ENCODE measurements at regions not wholly inside any gene's neighbourhood (a gene's known extent, or its start where the extent isn't known, plus 50 kb on each side); places are given as distances from the start of the nearest gene placed in this dataset.
"Not testable (repeated sequence)": the region's sequence is repeated elsewhere in the genome, so short reads cannot be mapped to it uniquely, and the experiment has no call there.

DNA sequence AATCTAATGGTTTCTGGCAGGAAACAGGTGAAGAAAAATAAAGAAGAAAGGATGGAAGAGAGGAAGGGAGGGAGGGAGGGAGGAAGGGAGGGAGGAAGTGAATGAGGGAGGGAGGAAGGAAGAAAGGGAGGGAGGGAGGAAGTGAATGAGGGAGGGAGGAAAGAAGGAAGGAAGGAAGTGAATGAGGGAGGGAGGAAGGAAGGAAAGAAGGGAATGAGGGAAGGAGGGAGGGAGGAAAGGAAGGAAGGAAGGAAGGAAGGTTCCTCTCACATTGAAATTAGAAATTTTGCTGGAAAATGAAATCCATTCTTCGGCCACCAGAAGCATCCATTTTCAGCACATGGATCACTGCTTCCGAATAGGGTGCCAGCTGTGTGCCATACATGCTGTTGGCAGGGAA lies 62.2 kb upstream of the PELI2 start:
- Histone ChIP-seq H3K27me3 (ENCODE audit: control insufficient read depth, insufficient read depth) (no peaks in the 10 kb centered on the region), H3K4me1 (ENCODE audit: control insufficient read depth, insufficient read depth, low read length) (no peaks in the 10 kb centered on the region), H3K27ac (ENCODE audit: low read length) (no peak overlapping the region), H3K4me3 (ENCODE audit: low read length) (no peak overlapping the region), H3K9me3 (ENCODE audit: control insufficient read depth, low read length) (no peaks in the 10 kb centered on the region)
- ATAC-seq (no peak), DNase-seq (no peak)
- intact Hi-C loops (cut with DNase I), result no loop called here
- 74% methylated on average over 2 of the region's 2 CpGs for WGBS

DNA sequence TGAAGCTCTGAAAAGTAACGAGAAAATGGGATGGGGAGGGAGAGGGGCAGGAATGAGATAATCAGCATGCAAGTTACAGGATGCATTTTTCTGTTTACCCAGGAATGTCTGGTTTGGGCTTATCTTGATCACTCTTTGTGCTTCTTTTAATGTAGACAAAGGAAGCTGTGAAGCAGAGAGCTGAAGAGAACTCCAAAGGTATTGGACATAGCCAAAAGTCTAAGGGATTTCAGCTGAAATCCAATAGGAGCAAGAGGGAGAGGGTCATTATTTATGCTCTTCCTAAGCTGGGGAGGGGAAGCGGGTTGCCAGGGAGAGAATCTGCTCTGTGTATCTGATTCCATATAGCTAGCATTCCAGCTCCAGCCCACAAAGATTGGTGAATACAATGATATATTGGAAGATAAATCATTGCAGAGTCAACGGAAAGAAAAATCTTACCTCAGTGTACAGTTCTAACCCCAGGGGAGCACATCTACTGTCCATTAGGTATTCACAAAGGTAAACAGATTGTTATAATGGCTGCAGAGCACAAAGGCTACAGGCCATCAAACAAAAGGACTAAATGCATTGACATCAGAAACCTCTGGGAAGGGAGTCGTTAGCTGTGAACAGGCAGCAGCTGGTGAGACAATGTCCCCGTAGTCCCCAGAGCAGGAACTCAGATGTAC lies 61.0 kb upstream of the PELI2 start:
- ATAC-seq (no peak), DNase-seq (no peak)
- H3K27ac ChIP-seq (ENCODE audit: low read length), result no peak overlapping the region
- H3K4me3 ChIP-seq (ENCODE audit: low read length), result no peak overlapping the region
- 82% methylated on average over 5 of the region's 5 CpGs for WGBS
- intact Hi-C loops (cut with DNase I), result no loop called here
- no peaks in the 10 kb centered on the region for H3K4me1 ChIP-seq (ENCODE audit: control insufficient read depth, insufficient read depth, low read length)
- no peaks in the 10 kb centered on the region for H3K27me3 ChIP-seq (ENCODE audit: control insufficient read depth, insufficient read depth)
- no peaks in the 10 kb centered on the region for H3K9me3 ChIP-seq (ENCODE audit: control insufficient read depth, low read length)

DNA sequence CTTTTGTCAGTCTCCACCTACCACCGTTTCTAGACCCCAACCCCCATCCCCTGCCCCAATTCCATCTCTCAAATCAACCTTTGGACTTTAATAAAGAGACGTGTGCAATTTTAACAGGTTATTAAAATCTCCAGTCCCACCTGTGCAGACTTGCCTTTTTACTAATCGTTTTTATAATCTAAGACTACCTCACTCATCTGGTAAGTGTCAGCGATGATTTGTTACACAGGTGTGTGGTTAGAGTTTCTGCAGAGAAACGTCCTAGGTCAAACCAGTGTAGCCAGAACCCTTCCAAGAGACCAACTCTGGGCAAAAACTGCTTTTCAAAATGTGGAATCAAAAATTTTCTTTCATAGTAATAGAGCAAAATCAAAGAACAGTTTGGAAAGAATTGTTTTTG lies 60.4 kb upstream of the PELI2 start:
- Histone ChIP-seq H3K4me3 (ENCODE audit: low read length) (no peak overlapping the region), H3K4me1 (ENCODE audit: control insufficient read depth, insufficient read depth, low read length) (no peaks in the 10 kb centered on the region), H3K27ac (ENCODE audit: low read length) (no peak overlapping the region), H3K9me3 (ENCODE audit: control insufficient read depth, low read length) (no peaks in the 10 kb centered on the region), H3K27me3 (ENCODE audit: control insufficient read depth, insufficient read depth) (no peaks in the 10 kb centered on the region)
- no peak for DNase-seq
- intact Hi-C loops (cut with DNase I), result no loop called here
- WGBS, result 83% methylated on average over 5 of the region's 5 CpGs
- no peak for ATAC-seq

DNA sequence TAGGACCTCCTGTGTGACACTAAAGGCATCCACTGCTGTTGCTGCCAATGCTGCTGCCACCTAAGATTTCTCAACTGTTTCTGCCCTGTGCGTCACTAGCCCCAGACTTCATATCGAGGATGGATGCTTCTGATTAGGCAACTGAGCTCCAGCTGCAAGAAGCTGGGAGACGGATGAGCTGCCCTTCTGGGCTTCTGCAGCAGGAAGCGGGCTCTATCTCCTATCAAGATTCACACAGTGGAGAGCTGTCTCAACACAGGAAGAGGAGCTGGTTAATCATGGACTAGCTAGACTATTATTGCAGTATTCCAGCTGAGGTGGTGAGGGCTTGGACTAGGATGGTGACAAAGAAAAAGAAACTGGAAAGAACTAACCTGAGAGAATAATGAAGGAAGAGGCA lies 59.2 kb upstream of the PELI2 start:
- no peaks in the 10 kb centered on the region for H3K4me1 ChIP-seq (ENCODE audit: control insufficient read depth, insufficient read depth, low read length)
- 49% methylated on average over 4 of the region's 4 CpGs for WGBS
- intact Hi-C loops (cut with DNase I), result no loop called here
- ATAC-seq (no peak), DNase-seq (no peak)
- no peak overlapping the region for H3K27ac ChIP-seq (ENCODE audit: low read length)
- no peaks in the 10 kb centered on the region for H3K9me3 ChIP-seq (ENCODE audit: control insufficient read depth, low read length)
- no peak overlapping the region for H3K4me3 ChIP-seq (ENCODE audit: low read length)
- no peaks in the 10 kb centered on the region for H3K27me3 ChIP-seq (ENCODE audit: control insufficient read depth, insufficient read depth)

DNA sequence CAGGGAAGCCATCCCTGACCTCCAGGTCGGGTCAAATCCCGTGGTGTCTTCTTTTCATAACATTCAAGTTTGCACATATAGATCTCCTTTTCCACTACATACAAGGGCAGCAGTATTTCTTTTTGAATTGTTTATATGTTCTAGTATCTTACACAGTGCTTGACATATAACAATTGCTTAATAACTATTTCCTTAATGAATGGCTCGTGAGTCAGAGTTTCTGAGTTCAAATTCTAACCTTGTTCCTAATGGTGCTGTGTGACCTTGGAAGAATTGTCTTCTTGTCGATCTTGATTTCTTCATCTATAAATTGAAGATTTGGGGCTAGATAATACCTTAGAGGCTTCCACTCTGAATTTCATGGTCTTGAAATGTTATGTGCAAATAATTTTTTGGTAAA lies 57.2 kb upstream of the PELI2 start:
- WGBS, result 75% methylated on average over 4 of the region's 4 CpGs

DNA sequence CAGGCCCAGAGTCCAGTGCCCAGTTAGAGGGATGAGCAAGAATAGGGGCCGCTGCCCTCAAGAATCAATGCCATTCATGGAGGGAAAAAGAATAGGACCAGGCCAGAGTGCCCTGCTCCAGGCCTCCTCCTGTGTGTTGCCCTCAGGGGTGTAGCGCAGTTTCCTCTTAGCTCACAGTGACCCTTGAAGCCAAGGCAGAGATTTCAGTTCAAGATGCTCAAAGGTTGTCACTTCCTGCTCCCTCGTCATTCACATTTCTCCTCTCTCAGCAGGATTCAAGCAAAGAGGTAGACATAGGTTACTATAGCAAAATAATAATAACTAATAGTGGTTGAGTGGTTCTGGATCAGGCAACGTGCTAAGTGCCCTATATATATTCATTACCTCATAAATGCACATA lies 55.1 kb upstream of the PELI2 start:
- Histone ChIP-seq H3K27ac (ENCODE audit: low read length) (no peak overlapping the region), H3K9me3 (ENCODE audit: control insufficient read depth, low read length) (no peaks in the 10 kb centered on the region), H3K4me1 (ENCODE audit: control insufficient read depth, insufficient read depth, low read length) (no peaks in the 10 kb centered on the region), H3K27me3 (ENCODE audit: control insufficient read depth, insufficient read depth) (no peaks in the 10 kb centered on the region), H3K4me3 (ENCODE audit: low read length) (no peak overlapping the region)
- intact Hi-C loops (cut with DNase I), result no loop called here
- DNase-seq (no peak), ATAC-seq (no peak)
- 85% methylated on average over 4 of the region's 4 CpGs for WGBS

More for the DNA sequence above, 57.2 kb upstream of the PELI2 start:
- Histone ChIP-seq H3K4me3 (ENCODE audit: low read length) (no peak overlapping the region), H3K27ac (ENCODE audit: low read length) (no peak overlapping the region), H3K4me1 (ENCODE audit: control insufficient read depth, insufficient read depth, low read length) (no peaks in the 10 kb centered on the region), H3K27me3 (ENCODE audit: control insufficient read depth, insufficient read depth) (no peaks in the 10 kb centered on the region), H3K9me3 (ENCODE audit: control insufficient read depth, low read length) (no peaks in the 10 kb centered on the region)
- ATAC-seq (no peak), DNase-seq (no peak)
- intact Hi-C loops (cut with DNase I), result no loop called here

DNA sequence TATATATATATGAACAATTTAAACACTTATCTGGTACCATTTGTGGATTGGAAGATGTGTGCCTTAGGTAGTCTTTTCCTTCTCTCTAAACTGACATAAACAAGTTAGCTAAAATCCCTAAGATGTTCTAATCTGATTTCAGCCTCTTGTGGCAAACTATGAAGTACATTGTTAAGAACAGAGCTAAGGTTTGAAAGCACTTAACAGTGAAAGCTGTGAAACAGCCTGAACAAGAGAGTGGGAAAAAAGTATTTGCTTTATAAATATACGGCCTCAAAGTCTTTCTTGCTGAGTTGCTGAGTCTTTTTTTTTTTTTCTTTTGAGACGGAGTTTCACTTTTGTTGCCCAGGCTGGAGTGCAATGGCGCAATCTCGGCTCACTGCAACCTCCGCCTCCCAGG lies 53.7 kb upstream of the PELI2 start:
- 94% methylated on average over 5 of the region's 5 CpGs for WGBS
- intact Hi-C loops (cut with DNase I), result no loop called here
- Histone ChIP-seq H3K4me3 (ENCODE audit: low read length) (no peak overlapping the region), H3K27me3 (ENCODE audit: control insufficient read depth, insufficient read depth) (no peaks in the 10 kb centered on the region), H3K4me1 (ENCODE audit: control insufficient read depth, insufficient read depth, low read length) (no peaks in the 10 kb centered on the region), H3K9me3 (ENCODE audit: control insufficient read depth, low read length) (no peaks in the 10 kb centered on the region), H3K27ac (ENCODE audit: low read length) (no peak overlapping the region)
- DNase-seq (no peak), ATAC-seq (no peak)

DNA sequence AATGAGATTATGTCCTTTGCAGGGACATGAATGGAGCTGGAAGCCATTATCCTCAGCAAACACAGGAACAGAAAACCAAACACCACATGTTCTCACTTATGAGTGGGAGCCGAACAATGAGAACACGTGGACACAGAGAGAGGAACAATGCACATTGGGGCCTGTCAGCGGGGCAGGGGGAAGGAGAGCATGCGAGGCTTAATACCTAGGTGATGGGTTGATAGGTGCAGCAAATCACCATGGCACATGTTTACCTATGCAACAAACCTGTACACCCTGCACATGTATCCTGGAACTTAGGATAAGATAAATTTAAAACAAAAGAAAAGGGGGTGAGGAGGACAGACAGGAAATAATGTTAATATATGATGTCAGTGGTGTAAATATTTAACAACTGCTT lies 53.0 kb upstream of the PELI2 start:
- 92% methylated on average over 4 of the region's 4 CpGs for WGBS
- H3K9me3 ChIP-seq (ENCODE audit: control insufficient read depth, low read length); H3K27me3 ChIP-seq (ENCODE audit: control insufficient read depth, insufficient read depth); ATAC-seq; H3K4me1 ChIP-seq (ENCODE audit: control insufficient read depth, insufficient read depth, low read length); H3K27ac ChIP-seq (ENCODE audit: low read length); DNase-seq; H3K4me3 ChIP-seq (ENCODE audit: low read length); intact Hi-C loops (cut with DNase I): not testable (repeated sequence)

DNA sequence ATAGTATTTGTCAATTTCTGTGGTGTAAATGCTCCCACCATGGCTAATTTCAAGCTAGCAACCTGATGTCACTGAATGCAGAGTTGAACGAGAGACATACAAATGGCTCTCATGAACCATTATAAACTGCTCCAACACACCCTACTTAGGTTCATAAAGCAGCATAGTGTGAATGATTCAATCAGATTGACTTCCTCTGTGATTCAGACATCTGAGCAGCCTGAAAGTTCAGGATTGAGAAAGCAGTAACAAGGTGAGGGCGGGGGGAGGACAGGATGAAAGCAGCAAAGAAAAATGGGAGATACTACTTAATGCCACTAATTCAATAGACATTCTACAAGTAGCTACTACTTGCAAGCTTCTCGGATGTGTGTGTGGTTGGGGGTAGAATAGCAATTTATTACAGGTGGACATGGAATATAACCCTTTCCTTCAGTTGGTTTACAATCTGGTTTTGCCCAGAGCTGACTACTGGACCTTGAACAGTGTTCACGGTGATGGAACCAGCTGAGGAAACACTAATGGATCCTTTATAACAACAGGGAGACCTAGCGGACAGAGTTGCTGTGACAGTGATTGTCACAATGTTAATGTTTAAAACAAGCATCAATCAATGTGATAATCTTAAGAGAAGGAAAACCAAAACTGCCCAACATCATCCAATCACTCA lies 52.5 kb upstream of the PELI2 start:
- Histone ChIP-seq H3K4me1 (ENCODE audit: control insufficient read depth, insufficient read depth, low read length) (no peaks in the 10 kb centered on the region), H3K27me3 (ENCODE audit: control insufficient read depth, insufficient read depth) (no peaks in the 10 kb centered on the region), H3K27ac (ENCODE audit: low read length) (no peak overlapping the region), H3K4me3 (ENCODE audit: low read length) (no peak overlapping the region), H3K9me3 (ENCODE audit: control insufficient read depth, low read length) (no peaks in the 10 kb centered on the region)
- DNase-seq (no peak), ATAC-seq (no peak)
- intact Hi-C loops (cut with DNase I), result no loop called here
- WGBS, result 96% methylated on average over 5 of the region's 5 CpGs

Measured in right cardiac atrium (tissue), 5 donors.